Psoas muscle (tissue), 7 donors: ENCODE measurements at regions not wholly inside any gene's neighbourhood (a gene's known extent, or its start where the extent isn't known, plus 50 kb on each side); places are given as distances from the start of the nearest gene placed in this dataset.

Experiments used
- ATAC-seq, 4 donors: fragments of 200-7000 bp; cut with Tn5 transposase; one replicate each; pipeline ENCODE4 v1.9.1; 2020; ENCODE audit warnings: moderate library complexity in 3 of 4, mild to moderate bottlenecking in 2 of 4
- DNase-seq, 2 donors: peaks; one replicate each; pipeline ENCODE4 v3.0.0-alpha.2; 2020
- H3K27ac ChIP-seq: fragments of 200-600 bp; one replicate; pipeline ENCODE4 v1.8.0; 2022
- H3K27me3 ChIP-seq, 3 donors: fragments of 200-600 bp in 1 of 3; one replicate each; pipeline versions ENCODE4 v1.6.1 to v1.8.0; 2013 to 2022; ENCODE audit warnings: low read length in 2 of 3, mild to moderate bottlenecking in 2 of 3, moderate library complexity in 1 of 3; ENCODE audit not compliant: insufficient read depth in 3 of 3
- H3K36me3 ChIP-seq, 2 donors: fragments of 200-600 bp in 1 of 2; one replicate each; pipeline versions ENCODE4 v1.6.1 to v1.8.0; 2013 to 2022; ENCODE audit warnings: low read depth in 1 of 2, mild to moderate bottlenecking in 1 of 2, moderate library complexity in 1 of 2; ENCODE audit not compliant: insufficient read depth in 1 of 2
- H3K4me1 ChIP-seq: fragments of 200-600 bp; one replicate; pipeline ENCODE4 v1.8.0; 2022
- H3K4me3 ChIP-seq: fragments of 200-600 bp; one replicate; pipeline ENCODE4 v1.8.0; 2022; ENCODE audit warnings: mild to moderate bottlenecking
- H3K9me3 ChIP-seq: fragments of 200-600 bp; one replicate; pipeline ENCODE4 v1.8.0; 2022
- WGBS, 3 donors: extraction: QIAGEN DNeasy Blood & Tissue Kit; methylation state at CpG; one replicate each; pipeline versions ENCODE4 v1.1.6 to v1.1.7; 2013; 5-methylcytosine and 5-hydroxymethylcytosine counted together
- intact Hi-C, 2 donors: fragments of 100-400 bp; cut with DNase I; formaldehyde crosslinking; loops; one replicate each; pipeline versions ENCODE4 v1.11.0 to v1.14.2; 2022
- TF ChIP-seq, protein P1 (sequence below): fragments of 200-600 bp; IDR thresholded peaks from one replicate; pipeline ENCODE4 v1.8.0; 2022; ENCODE audit warnings: antibody characterized with exemption
- donor health status: healthy with polysubstance abuse.
- donor health status: DM: no; HTN: no; CAD: no; lungs with moderate emphysema.
- donor health status: Bipolar disorder and iron deficiency.
- donor health status: healthy.
- donor health status: DM: yes; HTN: yes; CAD: no.
- donor health status: DM: no; HTN: no; CAD: no.
- donor health status: DM: yes; HTN: yes; CAD: no.

DNA sequence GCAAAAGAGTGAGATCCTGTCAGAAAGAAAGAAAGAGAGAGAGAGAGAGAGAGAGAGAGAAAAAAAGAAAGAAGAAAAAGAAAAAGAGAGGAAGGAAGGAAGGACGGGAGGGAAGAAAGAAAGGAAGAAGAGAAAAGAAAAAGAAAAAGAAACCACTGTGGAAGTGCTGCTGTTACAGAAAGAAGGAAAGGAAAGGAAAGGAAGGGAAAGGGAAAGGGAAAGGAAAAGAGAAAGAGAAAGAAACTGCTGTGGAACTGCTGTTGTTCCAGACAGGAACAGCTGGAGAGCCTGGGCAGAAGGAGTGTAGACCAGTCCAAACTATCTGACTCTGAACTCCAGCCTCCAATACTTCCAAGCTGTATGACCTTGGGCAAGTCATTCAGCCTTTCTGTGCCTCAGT lies 220.7 kb upstream of the WWC1 start:
- TF ChIP-seq, protein P1, sequence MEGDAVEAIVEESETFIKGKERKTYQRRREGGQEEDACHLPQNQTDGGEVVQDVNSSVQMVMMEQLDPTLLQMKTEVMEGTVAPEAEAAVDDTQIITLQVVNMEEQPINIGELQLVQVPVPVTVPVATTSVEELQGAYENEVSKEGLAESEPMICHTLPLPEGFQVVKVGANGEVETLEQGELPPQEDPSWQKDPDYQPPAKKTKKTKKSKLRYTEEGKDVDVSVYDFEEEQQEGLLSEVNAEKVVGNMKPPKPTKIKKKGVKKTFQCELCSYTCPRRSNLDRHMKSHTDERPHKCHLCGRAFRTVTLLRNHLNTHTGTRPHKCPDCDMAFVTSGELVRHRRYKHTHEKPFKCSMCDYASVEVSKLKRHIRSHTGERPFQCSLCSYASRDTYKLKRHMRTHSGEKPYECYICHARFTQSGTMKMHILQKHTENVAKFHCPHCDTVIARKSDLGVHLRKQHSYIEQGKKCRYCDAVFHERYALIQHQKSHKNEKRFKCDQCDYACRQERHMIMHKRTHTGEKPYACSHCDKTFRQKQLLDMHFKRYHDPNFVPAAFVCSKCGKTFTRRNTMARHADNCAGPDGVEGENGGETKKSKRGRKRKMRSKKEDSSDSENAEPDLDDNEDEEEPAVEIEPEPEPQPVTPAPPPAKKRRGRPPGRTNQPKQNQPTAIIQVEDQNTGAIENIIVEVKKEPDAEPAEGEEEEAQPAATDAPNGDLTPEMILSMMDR: no peak
- 37 to 95% (median 78%) methylated on average over 1 of the region's 1 CpG for WGBS, 3 donors

DNA sequence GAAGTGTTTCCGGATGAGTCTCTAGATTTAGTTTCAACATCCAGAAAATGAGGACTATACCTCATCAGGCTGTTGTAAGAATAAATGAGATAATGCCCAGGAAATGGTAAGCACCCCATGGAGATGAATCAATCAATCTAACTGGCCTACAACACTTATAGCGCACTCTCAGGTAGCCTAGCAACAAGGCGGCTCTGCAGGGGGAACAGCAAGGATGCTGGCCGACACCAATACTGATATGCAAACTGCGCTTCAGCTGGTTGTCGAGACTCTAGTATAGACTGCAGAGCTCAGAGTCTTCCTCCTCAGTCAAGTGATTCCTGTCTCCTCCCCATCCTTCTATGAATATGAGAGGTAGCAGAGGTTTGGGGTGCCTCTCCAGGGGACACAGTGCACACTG lies 218.8 kb upstream of the WWC1 start:
- Histone ChIP-seq H3K4me3 (no peak overlapping the region), H3K9me3 (no peaks in the 10 kb centered on the region), H3K27ac (no peak overlapping the region), H3K36me3 (no peaks in the 10 kb centered on the region), H3K4me1 (no peaks in the 10 kb centered on the region), H3K27me3 (no peaks in the 10 kb centered on the region)
- 88 to 98% (median 93%) methylated on average over 6 of the region's 6 CpGs for WGBS, 3 donors
- TF ChIP-seq, protein P1: no peak
- DNase-seq: no peak
- intact Hi-C loops: no loop called here
- no peak for ATAC-seq

More for the DNA sequence above, 220.7 kb upstream of the WWC1 start:
- Histone ChIP-seq H3K36me3 (no peaks in the 10 kb centered on the region), H3K27me3 (no peaks in the 10 kb centered on the region), H3K4me1 (no peaks in the 10 kb centered on the region), H3K27ac (no peak overlapping the region), H3K4me3 (no peak overlapping the region), H3K9me3 (no peaks in the 10 kb centered on the region)
- ATAC-seq (no peak), DNase-seq (no peak)
- intact Hi-C loops: no loop called here

DNA sequence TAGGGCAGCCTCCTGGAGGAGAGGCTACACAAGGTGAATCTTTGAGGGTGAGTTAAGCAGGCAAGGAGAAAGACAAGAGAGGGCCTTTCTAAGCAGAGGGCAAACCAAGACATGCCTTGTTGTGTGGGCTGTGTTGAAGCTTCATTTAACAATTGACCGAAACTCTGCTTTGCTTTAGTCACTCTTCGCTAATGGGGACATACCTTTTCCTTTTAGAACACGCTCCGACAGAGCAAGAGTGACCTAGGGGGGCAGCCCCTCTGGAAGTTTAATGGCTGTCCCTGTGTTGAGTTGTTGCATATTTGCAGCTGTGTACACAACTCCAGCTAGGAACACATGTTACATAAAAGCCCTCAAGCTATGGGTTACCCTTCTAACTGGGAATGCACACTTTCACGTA lies 218.1 kb upstream of the WWC1 start:
- H3K4me3 ChIP-seq: no peak overlapping the region
- H3K27ac ChIP-seq: no peak overlapping the region
- H3K36me3 ChIP-seq: no peaks in the 10 kb centered on the region
- H3K27me3 ChIP-seq: no peaks in the 10 kb centered on the region
- TF ChIP-seq, protein P1: no peak
- intact Hi-C loops: no loop called here
- ATAC-seq: no peak
- H3K9me3 ChIP-seq: no peaks in the 10 kb centered on the region
- no peaks in the 10 kb centered on the region for H3K4me1 ChIP-seq
- DNase-seq: no peak
- WGBS, 3 donors: 88 to 89% (median 88%) methylated on average over 5 of the region's 5 CpGs

DNA sequence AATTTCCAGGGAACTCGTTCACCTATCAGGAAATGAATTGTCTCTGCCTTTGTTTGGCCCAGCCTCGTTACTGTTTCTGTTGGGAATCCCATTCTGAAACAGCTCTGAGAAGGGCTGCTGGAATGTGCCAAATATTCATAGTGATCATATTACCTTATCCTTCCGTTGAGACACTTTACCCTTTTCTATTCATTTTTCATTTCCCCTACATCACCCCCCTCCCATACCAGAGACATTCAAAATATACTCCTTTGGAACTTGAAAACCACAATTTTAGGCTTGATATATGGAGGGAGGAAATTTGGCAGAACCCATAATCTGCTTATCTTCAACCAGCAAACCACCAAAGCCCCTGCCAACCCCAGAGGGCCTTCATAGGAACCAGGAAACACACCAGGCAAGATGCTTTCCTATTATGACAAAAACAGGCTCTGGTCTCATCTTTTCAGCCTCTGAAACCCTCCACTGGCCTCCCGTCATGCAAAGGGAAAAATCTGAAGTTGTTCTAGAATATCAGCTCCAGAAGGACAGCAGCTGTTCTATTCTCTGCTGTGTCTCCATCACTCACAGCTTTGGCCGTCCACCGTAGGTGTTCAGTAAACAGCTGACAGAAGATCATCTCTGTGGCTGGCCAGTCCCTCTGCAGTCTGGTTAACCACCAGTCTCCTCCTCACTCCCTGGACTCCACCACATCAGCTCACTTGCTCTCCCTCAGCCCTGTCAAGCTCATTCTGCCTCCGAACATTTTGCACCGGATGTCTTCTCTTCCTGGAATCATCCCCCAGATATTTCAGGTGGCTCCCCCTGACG lies 217.2 kb upstream of the WWC1 start:
- no peaks in the 10 kb centered on the region for H3K4me1 ChIP-seq
- 17 to 25% (median 21%) methylated on average over 9 of the region's 9 CpGs for WGBS, 3 donors
- no peak overlapping the region for H3K27ac ChIP-seq
- intact Hi-C loops: no loop called here
- ATAC-seq (no peak), DNase-seq (no peak)
- TF ChIP-seq, protein P1: no peak
- H3K9me3 ChIP-seq: no peaks in the 10 kb centered on the region
- H3K36me3 ChIP-seq: no peaks in the 10 kb centered on the region
- no peak overlapping the region for H3K4me3 ChIP-seq
- H3K27me3 ChIP-seq: no peaks in the 10 kb centered on the region

DNA sequence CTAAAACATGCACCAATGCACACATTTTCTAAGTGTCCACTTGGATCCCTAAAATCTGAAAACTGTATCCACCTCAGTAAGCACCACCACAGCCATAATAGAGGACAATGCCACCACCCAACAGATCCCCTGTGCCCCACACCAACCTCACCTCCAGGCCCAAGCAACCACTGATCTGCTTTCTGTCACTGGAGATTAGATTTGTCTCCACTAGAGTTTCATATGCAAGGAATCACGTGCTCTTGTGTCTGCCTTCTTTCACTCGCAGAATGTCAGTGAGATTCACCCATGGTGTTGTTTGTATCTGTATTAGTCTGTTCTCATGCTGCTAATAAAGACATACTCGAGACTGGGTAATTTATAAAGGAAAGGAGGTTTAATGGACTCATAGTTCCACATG lies 216.1 kb upstream of the WWC1 start:
- WGBS, 3 donors: 78 to 89% (median 80%) methylated on average over 3 of the region's 3 CpGs
- Histone ChIP-seq H3K4me3 (no peak overlapping the region), H3K27ac (no peak overlapping the region), H3K36me3 (no peaks in the 10 kb centered on the region), H3K9me3 (no peaks in the 10 kb centered on the region), H3K4me1 (no peaks in the 10 kb centered on the region), H3K27me3 (no peaks in the 10 kb centered on the region)
- intact Hi-C loops: no loop called here
- TF ChIP-seq, protein P1: no peak
- DNase-seq: no peak
- no peak for ATAC-seq
